ENCODE measurements at regions not wholly inside any gene's neighbourhood (a gene's known extent, or its start where the extent isn't known, plus 50 kb on each side); places are given as distances from the start of the nearest gene placed in this dataset.
"Not testable (repeated sequence)": the region's sequence is repeated elsewhere in the genome, so short reads cannot be mapped to it uniquely, and the experiment has no call there.

DNA sequence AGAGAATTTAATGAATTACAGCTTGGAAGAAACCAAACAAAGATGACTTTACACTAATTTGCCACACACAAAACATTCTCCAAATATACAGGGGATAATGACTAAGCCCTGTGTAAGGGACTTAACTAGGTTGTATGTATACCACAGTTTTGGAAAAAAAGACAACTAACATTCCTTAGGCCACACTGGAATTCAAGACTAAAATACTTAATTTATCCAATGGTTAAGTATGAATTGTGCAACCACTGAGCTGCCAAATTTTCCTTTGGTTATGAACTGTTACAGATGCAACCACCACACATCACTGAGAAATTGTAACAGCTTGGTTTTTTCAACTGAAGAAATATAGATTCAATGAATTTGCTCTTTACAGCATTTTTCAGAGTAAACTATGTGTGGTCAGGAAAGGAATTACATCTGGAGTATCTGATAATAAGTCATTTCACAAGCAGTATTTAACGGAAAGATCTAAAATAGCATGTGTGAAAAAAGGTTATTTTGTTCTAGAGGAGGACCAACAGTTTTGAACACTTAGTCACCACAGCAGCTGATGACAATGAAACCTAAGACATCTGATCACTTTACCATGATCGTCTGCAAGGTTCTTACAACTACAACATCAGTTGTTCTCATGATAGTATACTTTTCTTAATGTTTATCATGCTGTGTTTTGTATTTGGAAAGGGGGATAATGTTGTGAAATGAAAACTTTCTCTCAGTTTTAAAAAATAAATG, 318.8 kb downstream of the BCKDHB start:
- Histone ChIP-seq H3K79me2 (ENCODE audit: insufficient read depth, low read depth, low read length) (no peaks in the 10 kb centered on the region), H2AFZ (ENCODE audit: low read length) (no peak overlapping the region), H3K4me3 (ENCODE audit: low read depth, low read length, poor library complexity, severe bottlenecking) (no peak overlapping the region), H3K9me2 (ENCODE audit: insufficient read depth, low read length) (no peaks in the 10 kb centered on the region), H3K36me3 (ENCODE audit: insufficient read depth, low read length) (no peaks in the 10 kb centered on the region), H3K27ac (ENCODE audit: low read depth, low read length, poor library complexity, severe bottlenecking) (no peak overlapping the region), H3K4me2 (ENCODE audit: low read length) (no peak overlapping the region), H3K4me1 (ENCODE audit: insufficient read depth, low read length, poor library complexity, severe bottlenecking) (no peaks in the 10 kb centered on the region), H4K20me1 (ENCODE audit: insufficient read depth, low read length) (no peaks in the 10 kb centered on the region), H3K9me3 (ENCODE audit: low read length) (no peaks in the 10 kb centered on the region)
- CTCF ChIA-PET (ENCODE audit: unreplicated experiment): no interaction called here
- BruUV-seq (replicated peaks): no TSS peak
- DNase-seq (ENCODE audit: low spot score): no peak
- POLR2A ChIA-PET: no interaction called here
- intact Hi-C loops (cut with micrococcal nuclease; ENCODE audit: unreplicated experiment): no loop called here
- TF ChIP-seq, protein P1, sequence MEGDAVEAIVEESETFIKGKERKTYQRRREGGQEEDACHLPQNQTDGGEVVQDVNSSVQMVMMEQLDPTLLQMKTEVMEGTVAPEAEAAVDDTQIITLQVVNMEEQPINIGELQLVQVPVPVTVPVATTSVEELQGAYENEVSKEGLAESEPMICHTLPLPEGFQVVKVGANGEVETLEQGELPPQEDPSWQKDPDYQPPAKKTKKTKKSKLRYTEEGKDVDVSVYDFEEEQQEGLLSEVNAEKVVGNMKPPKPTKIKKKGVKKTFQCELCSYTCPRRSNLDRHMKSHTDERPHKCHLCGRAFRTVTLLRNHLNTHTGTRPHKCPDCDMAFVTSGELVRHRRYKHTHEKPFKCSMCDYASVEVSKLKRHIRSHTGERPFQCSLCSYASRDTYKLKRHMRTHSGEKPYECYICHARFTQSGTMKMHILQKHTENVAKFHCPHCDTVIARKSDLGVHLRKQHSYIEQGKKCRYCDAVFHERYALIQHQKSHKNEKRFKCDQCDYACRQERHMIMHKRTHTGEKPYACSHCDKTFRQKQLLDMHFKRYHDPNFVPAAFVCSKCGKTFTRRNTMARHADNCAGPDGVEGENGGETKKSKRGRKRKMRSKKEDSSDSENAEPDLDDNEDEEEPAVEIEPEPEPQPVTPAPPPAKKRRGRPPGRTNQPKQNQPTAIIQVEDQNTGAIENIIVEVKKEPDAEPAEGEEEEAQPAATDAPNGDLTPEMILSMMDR (conservative IDR thresholded peaks at IDR 0.05; ENCODE audit: low read length): no peak
- TF ChIP-seq EZH2phosphoT487 (IDR thresholded peaks at IDR 0.05; ENCODE audit: borderline replicate concordance, low read depth, low read length): no peak

DNA sequence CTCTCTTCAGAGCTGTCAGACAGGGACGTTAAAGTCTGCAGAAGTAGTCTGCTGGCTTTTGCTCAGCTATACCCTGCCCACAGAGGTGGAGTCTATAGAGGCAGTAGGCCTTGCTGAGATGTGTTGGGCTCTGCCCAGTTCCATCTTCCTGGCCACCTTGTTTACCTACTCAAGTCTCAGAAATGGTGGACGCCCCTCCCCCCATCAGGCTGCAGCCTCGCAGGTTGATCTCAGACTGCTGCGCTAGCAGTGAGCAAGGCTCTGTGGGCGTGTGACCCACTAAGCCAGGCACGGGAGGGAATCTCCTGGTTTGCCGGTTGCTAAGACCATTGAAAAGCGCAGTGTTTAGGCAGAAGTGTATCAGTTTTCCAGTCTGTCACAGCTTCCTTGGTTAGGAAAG, 305.0 kb downstream of the BCKDHB start:
- no peaks in the 10 kb centered on the region for H3K9me2 ChIP-seq (ENCODE audit: insufficient read depth, low read length)
- intact Hi-C loops (cut with micrococcal nuclease; ENCODE audit: unreplicated experiment): no loop called here
- no peak overlapping the region for H3K27ac ChIP-seq (ENCODE audit: low read depth, low read length, poor library complexity, severe bottlenecking)
- H2AFZ ChIP-seq (ENCODE audit: low read length): no peak overlapping the region
- no peaks in the 10 kb centered on the region for H3K4me1 ChIP-seq (ENCODE audit: insufficient read depth, low read length, poor library complexity, severe bottlenecking)
- TF ChIP-seq, protein P1 (conservative IDR thresholded peaks at IDR 0.05; ENCODE audit: low read length): no peak
- TF ChIP-seq EZH2phosphoT487 (IDR thresholded peaks at IDR 0.05; ENCODE audit: borderline replicate concordance, low read depth, low read length): no peak
- H3K4me2 ChIP-seq (ENCODE audit: low read length): no peak overlapping the region
- ChIA-PET CTCF (ENCODE audit: unreplicated experiment) (no interaction called here), POLR2A (interaction anchor here (1.1 kb wide), 1 partner anchor 31 kb away, joined by 3 read pairs; no protein-coding TSS in a partner anchor)
- H3K79me2 ChIP-seq (ENCODE audit: insufficient read depth, low read depth, low read length): no peaks in the 10 kb centered on the region
- no TSS peak for BruUV-seq (replicated peaks)
- H3K4me3 ChIP-seq (ENCODE audit: low read depth, low read length, poor library complexity, severe bottlenecking): no peak overlapping the region
- no peak for DNase-seq (ENCODE audit: low spot score)
- H4K20me1 ChIP-seq (ENCODE audit: insufficient read depth, low read length): no peaks in the 10 kb centered on the region
- no peaks in the 10 kb centered on the region for H3K36me3 ChIP-seq (ENCODE audit: insufficient read depth, low read length)
- no peaks in the 10 kb centered on the region for H3K9me3 ChIP-seq (ENCODE audit: low read length)

DNA sequence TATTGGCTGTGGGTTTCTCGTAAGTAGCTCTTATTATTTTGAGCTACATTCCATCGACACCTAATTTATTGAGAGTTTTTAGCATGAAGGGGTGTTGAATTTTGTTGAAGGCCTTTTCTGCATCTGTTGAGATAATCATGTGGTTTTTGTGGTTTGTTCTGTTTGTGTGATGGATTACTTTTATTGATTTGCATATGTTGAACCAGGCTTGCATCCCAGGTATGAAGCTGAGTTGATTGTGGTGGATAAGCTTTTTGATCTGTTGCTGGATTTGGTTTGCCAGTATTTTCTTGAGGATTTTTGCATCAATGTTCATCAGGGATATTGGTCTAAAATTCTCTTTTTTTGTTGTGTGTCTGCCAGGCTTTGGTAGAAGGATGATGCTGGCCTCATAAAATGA, 301.5 kb downstream of the BCKDHB start:
- DNase-seq (ENCODE audit: low spot score); H3K4me3 ChIP-seq (ENCODE audit: low read depth, low read length, poor library complexity, severe bottlenecking); H3K79me2 ChIP-seq (ENCODE audit: insufficient read depth, low read depth, low read length); H3K27ac ChIP-seq (ENCODE audit: low read depth, low read length, poor library complexity, severe bottlenecking); H3K4me1 ChIP-seq (ENCODE audit: insufficient read depth, low read length, poor library complexity, severe bottlenecking); BruUV-seq (replicated peaks); H3K4me2 ChIP-seq (ENCODE audit: low read length); H4K20me1 ChIP-seq (ENCODE audit: insufficient read depth, low read length); CTCF ChIA-PET (ENCODE audit: unreplicated experiment); H3K9me3 ChIP-seq (ENCODE audit: low read length); intact Hi-C loops (cut with micrococcal nuclease; ENCODE audit: unreplicated experiment); H3K9me2 ChIP-seq (ENCODE audit: insufficient read depth, low read length); H2AFZ ChIP-seq (ENCODE audit: low read length); H3K36me3 ChIP-seq (ENCODE audit: insufficient read depth, low read length): not testable (repeated sequence)
- POLR2A ChIA-PET: interaction anchor here (0.7 to 1.0 kb wide), 3 partner anchors 10 to 23 kb away, joined by 3 read pairs; no protein-coding TSS in a partner anchor
